Erythroblast (primary cell): ENCODE measurements at regions not wholly inside any gene's neighbourhood (a gene's known extent, or its start where the extent isn't known, plus 50 kb on each side); places are given as distances from the start of the nearest gene placed in this dataset.

Experiments
- GATA1 ChIP-seq: IDR thresholded peaks from 2 replicates; pipeline ENCODE4 v1.6.1; 2011; ENCODE audit warnings: low read depth, mild to moderate bottlenecking, control low read depth, low read length, moderate library complexity
- POLR2A ChIP-seq: IDR thresholded peaks from 2 replicates; pipeline ENCODE4 v1.6.1; 2011; ENCODE audit warnings: mild to moderate bottlenecking, low read length

- TF ChIP-seq POLR2A (no peak), GATA1 (no peak)
Measured at GRCh38 chr4:187908731-187909130, 86.8 kb upstream of the ZFP42 start.
